ENCODE measurements at regions not wholly inside any gene's neighbourhood (a gene's known extent, or its start where the extent isn't known, plus 50 kb on each side); places are given as distances from the start of the nearest gene placed in this dataset.

DNA sequence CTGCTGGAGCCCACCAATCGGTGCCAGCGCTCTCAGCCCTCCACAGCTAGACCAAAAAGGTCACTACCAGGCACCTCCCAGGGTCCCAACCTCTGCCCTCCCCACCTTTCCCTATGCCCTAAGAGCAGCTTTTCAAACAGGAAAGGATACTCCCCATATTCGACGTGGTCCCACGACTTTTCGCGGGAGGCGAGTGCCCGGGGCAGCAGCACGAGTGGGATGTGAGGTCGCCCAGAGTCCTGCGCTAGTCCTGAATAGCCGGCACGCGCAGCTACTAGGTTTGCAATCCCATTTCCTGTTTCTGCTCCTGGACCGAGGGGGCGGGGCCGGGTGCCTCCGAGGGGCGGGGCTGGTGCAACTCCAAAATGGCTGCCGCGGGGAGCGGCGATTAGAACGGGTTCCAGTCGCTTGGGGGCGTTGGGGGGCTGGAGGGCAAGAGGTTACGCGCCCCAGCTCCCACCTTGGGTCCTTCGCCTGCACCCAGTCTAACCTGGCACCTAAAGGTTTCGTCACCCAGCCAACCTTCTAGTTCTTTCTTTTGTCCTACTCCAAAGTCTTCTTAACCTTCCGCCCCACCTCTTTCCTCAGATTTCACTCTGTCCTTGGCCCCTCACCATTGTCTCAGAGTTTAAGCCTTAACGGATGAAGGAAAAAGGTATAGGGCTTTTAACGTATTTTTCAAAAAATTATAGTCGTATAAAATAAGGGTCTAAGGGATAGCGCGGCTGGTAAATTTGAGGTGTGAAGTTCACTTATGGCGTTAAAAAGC lies 85.0 kb upstream of the TENT5D start:
- TF ChIP-seq EZH2 (IDR thresholded peaks at IDR 0.05; ENCODE audit: borderline replicate concordance, low read depth, low read length, severe bottlenecking): no peak
- TF ChIP-seq, protein P1, sequence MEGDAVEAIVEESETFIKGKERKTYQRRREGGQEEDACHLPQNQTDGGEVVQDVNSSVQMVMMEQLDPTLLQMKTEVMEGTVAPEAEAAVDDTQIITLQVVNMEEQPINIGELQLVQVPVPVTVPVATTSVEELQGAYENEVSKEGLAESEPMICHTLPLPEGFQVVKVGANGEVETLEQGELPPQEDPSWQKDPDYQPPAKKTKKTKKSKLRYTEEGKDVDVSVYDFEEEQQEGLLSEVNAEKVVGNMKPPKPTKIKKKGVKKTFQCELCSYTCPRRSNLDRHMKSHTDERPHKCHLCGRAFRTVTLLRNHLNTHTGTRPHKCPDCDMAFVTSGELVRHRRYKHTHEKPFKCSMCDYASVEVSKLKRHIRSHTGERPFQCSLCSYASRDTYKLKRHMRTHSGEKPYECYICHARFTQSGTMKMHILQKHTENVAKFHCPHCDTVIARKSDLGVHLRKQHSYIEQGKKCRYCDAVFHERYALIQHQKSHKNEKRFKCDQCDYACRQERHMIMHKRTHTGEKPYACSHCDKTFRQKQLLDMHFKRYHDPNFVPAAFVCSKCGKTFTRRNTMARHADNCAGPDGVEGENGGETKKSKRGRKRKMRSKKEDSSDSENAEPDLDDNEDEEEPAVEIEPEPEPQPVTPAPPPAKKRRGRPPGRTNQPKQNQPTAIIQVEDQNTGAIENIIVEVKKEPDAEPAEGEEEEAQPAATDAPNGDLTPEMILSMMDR (IDR thresholded peaks at IDR 0.05; ENCODE audit: borderline replicate concordance, extremely low read depth, low read length, poor library complexity, severe bottlenecking): no peak
